Neural cell (in vitro differentiated cells): ENCODE measurements at regions not wholly inside any gene's neighbourhood (a gene's known extent, or its start where the extent isn't known, plus 50 kb on each side); places are given as distances from the start of the nearest gene placed in this dataset.

ENCODE experiments used
- EZH2 ChIP-seq: fragments of 200-600, 300-800 bp; shearing (Covaris generic), sonication (generic); IDR thresholded peaks from 2 replicates; pipeline ENCODE4 v1.6.1; 2014; ENCODE audit warnings: antibody characterized with exemption, low read length, borderline replicate concordance, mild to moderate bottlenecking; ENCODE audit not compliant: insufficient read depth, poor library complexity, severe bottlenecking
- MXI1 ChIP-seq: fragments of 450-650 bp; conservative IDR thresholded peaks from 2 replicates; pipeline ENCODE4 v1.6.1; 2014; ENCODE audit warnings: antibody characterized with exemption, mild to moderate bottlenecking; ENCODE audit not compliant: poor library complexity, severe bottlenecking
- POLR2AphosphoS5 ChIP-seq: IDR thresholded peaks from 2 replicates; pipeline ENCODE4 v1.6.1; 2012
- SMC3 ChIP-seq: fragments of 450-650 bp; conservative IDR thresholded peaks from 2 replicates; pipeline ENCODE4 v1.6.1; 2014; ENCODE audit warnings: antibody characterized with exemption, mild to moderate bottlenecking, moderate library complexity; ENCODE audit not compliant: poor library complexity
- TF ChIP-seq, protein P1 (sequence below): fragments of 450-650 bp; IDR thresholded peaks from 2 replicates; pipeline ENCODE4 v1.5.1; 2014; ENCODE audit warnings: antibody characterized with exemption, mild to moderate bottlenecking, moderate library complexity; ENCODE audit not compliant: poor library complexity, severe bottlenecking

DNA sequence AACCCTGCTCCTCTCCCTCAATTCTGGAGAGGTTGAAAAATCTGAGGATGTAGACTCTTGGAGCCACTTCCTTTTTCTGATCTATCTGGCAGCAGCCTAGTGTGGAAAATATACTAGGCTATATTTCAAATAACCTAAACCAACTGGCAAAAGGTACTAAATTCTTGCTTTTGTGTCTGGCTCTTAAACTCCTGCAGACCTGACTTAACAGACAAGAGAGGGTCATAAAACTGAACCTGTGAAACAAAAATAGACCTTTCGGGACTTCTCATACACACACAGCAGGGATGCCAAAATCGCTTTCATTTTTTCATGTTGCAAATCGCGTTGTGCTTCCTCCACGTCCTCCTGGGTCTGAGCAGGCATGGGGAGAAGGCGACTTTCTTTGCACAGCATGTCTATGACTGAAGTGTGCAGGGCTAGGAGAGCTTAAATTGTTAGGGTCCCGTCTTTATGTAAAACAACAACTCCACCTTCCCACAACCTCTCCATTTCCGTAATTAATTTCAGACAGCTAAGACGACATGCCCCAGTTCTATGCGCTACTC is 520.7 kb upstream of the PSMD7 start:
- TF ChIP-seq, protein P1, sequence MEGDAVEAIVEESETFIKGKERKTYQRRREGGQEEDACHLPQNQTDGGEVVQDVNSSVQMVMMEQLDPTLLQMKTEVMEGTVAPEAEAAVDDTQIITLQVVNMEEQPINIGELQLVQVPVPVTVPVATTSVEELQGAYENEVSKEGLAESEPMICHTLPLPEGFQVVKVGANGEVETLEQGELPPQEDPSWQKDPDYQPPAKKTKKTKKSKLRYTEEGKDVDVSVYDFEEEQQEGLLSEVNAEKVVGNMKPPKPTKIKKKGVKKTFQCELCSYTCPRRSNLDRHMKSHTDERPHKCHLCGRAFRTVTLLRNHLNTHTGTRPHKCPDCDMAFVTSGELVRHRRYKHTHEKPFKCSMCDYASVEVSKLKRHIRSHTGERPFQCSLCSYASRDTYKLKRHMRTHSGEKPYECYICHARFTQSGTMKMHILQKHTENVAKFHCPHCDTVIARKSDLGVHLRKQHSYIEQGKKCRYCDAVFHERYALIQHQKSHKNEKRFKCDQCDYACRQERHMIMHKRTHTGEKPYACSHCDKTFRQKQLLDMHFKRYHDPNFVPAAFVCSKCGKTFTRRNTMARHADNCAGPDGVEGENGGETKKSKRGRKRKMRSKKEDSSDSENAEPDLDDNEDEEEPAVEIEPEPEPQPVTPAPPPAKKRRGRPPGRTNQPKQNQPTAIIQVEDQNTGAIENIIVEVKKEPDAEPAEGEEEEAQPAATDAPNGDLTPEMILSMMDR = no peak
- TF ChIP-seq EZH2 (no peak), POLR2AphosphoS5 (no peak), SMC3 (no peak), MXI1 (no peak)
